ENCODE measurements at regions not wholly inside any gene's neighbourhood (a gene's known extent, or its start where the extent isn't known, plus 50 kb on each side); places are given as distances from the start of the nearest gene placed in this dataset.

- TF ChIP-seq CTCF (IDR thresholded peaks at IDR 0.05) (no peak), POLR2A (IDR thresholded peaks at IDR 0.05) (no peak)
Observed at GRCh38 chr3:63095-63765, 133.3 kb upstream of the CHL1 start.
